HCEC 1CT (cell line): ENCODE measurements at regions not wholly inside any gene's neighbourhood (a gene's known extent, or its start where the extent isn't known, plus 50 kb on each side); places are given as distances from the start of the nearest gene placed in this dataset.
A peak's percentile ranks its signal among the peaks of the same experiment; 100 is the strongest.
"Not testable (repeated sequence)": the region's sequence is repeated elsewhere in the genome, so short reads cannot be mapped to it uniquely, and the experiment has no call there.

ENCODE experiments used
- DNase-seq: peaks from one replicate; pipeline ENCODE4 v3.0.0-alpha.2; 2017

DNA sequence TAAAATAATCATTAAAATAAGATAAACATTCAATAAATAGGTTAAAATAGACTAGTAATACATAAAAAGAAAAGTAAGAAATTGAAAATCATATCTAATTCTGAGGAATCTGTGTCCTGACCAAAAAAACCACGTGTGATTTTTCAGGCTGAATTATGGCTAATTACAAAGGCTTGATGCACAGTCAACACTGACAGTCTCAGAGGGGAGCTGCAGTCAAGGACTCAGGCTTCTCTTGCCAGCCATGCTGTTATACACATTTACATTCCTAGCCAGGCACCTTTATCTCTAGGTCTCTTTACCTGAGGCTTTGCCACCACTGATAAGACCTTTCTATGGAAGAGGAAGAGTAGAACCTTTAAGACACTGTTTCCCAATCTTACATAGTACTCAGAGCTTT, 1737.7 kb upstream of the PCDH10 start:
- no peak for DNase-seq

DNA sequence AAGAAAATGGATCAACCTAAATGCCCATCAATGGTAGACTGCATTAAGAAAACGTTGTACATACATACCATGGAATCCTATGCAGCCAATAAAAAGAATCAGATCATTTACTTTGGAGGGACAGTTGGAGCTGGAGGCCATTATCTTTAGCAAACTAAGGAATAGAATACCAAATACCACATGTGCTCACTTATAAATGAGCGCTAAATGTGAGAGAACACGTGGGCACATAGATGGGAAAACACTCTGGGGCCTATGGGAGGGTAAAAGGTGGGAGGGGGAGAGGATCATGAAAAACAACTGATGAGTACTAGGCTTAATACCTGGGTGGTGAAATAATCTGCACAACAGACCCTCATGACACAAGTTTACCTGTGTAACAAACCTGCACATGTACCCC, 1729.9 kb upstream of the PCDH10 start:
- no peak for DNase-seq

DNA sequence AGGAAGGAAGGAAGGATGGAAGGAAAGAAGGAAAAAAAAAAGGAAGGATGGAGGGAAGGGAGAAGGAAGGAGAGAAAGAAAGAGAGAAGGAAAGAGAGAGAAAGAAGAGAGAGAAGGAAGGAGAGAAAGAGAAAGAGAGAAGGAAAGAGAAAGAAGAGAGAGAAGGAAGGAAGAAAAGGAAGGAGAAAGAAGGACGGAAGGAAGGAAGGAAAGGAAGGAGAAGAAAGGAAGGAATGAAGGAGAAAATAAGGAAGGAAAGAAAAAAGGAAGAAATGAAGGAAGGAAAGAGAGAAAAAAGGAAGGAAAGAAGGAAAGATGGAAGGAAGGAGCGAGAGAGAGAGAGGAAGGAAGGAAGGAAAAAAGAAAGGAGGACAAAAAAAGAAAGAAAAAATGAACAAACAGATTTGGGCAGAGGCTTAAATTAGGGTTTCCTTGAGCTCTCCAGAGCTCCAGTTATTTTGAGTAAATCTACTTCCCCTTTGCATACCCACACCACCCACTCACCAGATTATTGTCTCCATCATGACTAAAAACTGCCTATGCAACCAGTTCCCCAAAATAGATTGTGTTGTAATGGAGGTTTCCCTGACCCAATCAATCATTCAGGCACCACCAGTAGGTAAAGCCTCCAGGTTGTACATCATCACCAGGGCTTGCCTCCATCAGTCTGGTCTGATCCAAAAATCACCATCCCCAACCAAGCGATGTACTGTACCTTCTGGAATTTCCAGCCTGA, 1722.9 kb upstream of the PCDH10 start:
- DNase-seq, result peak; percentile 5

DNA sequence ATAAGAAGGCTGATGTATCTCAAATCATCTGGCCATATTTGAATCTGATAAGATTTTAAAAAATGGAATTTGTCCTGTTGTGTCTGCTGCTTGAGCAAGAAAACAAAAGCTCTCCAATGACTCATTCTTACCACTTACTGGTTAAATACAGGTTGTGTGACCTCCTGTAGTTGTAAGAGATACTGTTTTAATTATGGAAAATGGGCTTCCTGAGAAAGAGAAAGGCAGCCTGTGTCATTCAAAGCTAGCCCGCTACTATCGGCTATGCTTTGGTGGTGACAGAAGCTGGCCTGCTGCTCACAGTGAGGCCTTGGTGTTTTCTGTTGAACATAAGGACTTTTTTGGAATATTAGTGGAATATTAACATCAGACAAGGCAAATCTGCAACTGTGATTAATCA, 1722.1 kb upstream of the PCDH10 start:
- no peak for DNase-seq

DNA sequence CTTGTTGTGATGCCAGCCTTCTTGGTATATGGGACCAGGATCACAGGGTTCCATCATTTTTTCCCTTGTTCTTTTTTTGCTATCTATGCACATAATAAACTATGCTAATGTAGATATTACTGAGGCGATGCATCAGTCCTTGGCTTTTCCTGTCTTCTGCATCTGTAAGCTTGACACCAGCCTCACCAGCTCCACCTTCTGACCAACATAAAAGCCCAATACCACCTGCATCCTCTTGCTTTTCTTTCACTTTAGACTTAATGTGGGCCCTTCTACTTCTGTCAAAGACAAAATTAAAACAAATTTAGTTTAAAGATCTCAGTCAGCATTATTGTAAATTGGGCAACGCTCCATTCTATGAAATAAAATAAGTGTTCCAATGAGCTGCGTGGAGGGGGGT, 1718.8 kb upstream of the PCDH10 start:
- peak; percentile 5 for DNase-seq

DNA sequence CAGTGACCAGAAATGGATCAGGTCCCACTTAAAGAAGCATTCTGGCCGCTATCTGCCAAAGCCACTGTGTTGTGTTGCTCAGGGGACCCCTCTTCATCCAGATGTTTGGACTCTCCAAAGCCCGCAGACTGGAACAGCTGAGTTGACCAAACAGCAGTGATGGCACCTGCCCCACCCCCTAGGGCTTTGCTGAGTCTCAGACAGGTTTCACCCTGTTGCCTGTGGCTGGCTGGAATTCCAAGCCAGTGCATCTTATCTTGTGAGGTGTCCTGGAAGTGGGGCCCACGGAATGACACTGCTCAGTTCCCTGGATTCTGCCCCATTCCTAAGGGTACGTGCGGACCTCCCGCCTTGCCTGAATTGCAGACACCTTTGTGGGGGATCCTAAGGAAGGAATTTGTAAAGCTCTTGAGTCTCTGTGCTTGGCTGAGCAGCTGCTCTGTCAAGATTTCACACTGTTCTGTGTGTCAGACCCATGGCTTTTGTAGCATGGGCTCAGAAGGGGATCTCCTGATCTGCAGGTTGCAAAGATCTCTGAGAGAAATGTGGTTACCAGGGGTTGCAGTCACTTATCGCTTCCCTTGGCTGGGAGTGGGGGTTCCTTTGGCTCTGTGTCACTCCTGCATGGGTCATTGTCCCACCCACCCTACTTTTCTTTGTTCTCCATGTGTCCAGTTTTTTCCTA, 1707.9 kb upstream of the PCDH10 start:
- DNase-seq, result no peak

DNA sequence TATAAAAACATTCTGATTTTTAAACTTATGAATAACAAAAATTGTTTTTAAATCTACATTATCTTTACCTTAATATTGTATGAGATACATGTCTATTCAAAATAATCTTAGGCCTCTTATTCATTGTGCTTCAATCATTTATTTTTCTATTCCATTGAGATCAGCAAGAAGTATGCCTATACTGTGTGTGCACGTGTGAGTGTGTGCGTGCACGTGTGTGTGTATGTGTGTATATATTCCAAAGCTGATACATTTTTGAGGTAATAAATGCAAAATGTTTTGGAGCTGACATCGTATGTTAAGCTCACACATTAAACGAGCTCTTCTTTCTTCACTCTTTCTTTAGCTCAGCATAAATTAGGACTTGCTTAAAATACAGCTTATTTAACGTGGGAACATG, 1701.2 kb upstream of the PCDH10 start:
- no peak for DNase-seq

DNA sequence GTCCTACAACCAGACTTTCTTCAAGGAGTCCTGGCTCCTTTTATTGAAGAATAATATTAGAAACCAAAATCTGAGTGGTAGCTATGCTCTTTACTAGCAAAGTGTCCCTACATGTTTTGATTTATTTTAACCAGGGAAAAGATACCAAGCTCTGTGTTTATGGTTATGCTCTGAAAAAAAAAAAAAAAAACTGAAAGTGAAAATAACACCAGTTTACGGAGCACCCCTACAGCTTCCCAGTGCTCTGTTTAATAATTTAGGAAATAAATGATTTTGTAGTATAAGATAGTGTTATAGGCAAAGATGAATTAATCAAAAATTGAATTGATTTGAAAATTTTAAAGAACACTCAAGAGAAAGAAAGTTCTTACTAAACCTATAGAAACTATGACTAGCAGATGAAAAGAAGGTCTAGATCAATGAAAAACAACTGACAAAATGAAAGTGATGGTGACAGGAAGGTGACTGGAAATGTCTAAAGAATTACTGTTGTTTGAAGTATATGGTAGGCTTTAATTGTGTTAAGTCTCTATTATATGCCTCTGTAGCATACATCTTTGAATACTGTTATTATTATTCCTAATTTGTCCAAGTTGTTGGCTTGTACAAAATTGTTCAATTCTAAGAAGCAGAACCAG, 1698.4 kb upstream of the PCDH10 start:
- DNase-seq, result no peak

DNA sequence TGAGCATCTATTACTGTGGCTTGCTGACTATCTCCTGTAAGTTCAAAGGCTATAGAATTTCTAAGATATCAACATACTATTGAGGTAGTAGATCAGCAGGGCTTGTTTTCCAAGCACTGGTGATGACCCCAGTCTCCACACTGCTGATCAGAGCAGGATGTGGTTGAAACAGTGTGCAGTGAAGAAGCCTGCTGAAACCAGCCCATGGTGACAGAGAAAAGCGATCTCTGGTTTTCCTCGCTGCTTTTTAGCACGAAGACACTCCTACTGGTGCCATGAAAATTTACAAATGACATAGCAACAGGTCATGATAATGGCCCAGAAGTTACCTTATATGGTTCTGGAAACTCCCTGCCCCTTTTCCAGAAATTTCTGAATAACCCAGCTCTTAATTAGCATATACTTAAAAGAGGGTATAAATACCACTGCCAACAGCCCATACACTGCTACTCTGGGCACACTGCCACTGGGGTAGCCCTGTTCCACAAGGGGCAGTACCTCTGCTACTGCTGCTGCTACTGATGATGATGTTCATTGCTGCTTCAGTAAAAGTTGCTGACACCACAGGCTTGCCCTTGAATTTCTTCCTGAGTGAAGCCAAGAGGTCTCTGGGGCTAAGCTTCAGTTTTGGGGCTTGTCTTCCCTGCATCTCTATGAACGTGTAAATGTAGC, 1689.5 kb upstream of the PCDH10 start:
- no peak for DNase-seq

DNA sequence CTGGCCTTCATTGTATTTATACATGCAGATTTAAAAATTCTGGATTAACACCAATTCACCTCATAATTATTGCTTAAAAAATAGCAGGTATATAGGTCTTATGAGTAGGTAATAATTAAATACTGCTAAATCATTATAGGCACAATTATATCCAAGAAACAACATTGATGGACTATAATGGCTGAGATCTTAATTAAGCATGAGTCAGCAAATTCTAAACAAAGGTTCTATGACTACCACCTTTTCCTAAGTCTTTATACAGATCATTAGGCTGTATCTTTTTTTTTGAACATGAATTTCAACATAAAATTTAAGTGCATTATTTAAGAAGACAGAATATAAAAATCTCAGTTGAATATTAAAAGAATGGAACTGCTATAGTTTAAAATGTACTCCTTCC, 1678.7 kb upstream of the PCDH10 start:
- DNase-seq, result no peak

DNA sequence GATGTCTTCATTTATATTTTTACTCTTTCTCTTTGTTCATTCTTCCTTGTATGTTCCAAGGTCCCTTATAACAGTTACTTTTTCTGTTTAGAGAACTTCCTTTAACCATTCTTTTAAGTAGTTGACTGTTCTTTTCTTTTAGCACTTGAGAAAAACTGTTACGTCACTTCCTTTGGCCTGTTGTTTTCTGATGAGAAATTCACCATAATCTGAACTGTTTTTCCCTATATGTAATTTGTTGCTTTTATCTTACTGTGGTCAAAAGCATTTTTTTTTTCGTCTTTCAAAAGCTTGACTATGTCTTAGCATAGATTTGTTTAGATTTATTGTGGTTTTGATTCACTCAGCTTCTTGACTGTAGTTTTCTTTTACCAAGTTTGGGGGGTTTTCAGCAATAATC, 1660.3 kb upstream of the PCDH10 start:
- no peak for DNase-seq

DNA sequence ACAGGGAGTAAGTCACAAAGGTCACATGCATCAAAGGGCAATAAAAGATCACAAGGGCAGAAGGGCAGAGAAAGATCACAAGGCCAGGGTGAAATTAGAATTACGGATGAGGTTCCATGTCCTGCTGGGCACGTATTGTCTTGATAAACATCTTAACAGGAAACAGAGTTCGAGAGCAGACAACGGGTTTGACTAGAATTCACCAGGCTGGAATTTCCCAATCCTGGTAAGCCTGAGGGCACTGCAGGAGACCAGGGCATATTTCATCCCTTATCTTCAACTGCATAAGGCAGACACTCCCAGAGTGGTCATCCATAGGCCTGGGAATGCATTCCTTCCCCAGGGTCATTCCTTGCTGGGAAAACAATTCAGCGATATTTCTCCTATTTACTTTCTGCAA, 1652.9 kb upstream of the PCDH10 start:
- not testable (repeated sequence) for DNase-seq

DNA sequence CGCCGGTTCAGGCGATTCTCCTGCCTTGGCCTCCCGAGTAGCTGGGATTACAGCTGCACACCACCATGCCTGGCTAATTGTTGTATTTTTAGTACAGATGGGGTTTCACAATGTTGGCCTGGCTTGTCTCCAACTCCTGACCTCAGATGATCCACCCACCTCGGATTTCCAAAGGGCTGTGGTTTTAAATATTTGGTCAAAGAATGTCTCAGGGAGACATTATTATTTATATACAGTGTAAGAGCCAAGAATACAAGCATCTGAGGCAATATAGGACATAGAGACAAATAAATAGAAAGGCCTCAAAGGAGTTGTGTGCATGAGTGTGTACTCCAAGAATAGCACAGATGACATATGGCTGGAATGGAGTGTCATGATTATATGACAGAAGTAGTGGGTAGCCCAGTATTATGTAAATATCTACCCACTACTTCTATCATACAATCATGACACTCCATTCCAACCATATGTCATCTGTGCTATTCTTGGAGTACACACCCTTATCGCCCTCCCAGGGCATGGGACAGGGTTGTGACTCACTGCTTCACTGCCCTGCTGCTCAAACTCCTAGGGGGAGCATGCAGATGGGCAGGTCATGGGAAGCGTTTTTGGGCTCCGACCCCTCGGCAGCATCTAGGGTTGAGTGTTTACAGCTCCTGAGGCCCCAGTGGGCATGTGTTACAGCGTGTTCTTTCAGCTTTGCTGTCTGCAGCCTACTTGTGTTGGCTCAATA, 1649.8 kb upstream of the PCDH10 start:
- DNase-seq, result peak; percentile 73

DNA sequence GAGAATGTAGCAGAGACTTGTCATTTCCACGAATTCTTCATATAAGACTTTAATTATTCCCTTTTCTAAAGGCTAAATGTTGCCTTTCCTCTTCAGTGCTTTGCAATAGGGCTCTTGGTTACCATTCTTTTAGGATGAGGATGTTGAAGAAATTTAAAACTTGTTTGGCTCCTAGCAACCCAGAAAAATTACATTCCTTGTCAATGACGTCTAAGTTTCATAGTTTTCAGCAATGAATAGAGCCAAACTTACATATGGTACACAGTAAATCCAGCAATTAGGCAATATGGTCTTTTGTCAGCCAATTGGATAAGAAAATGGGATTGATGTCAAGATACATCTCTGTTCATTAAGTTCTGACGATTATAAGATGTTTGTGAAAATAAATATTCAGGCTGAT, 1639.6 kb upstream of the PCDH10 start:
- DNase-seq, result peak; percentile 36

DNA sequence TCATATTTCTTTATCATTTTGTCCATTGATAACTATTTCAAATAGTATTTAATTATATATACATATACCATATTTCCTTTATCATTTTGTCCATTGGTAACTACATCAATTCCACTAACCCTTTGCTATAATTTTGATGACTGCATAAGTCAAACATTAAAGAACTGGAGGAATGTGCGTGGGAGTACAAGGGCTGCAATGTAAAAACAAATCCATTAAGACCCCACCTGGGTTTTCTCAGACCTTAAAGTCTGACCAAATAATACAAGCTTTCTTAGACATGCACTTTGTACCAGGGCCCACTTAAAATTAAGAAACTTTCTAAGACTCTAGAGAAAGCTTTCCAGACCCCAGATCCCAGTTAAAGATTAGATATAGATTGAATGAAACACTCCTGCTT, 1622.4 kb upstream of the PCDH10 start:
- DNase-seq, result no peak

DNA sequence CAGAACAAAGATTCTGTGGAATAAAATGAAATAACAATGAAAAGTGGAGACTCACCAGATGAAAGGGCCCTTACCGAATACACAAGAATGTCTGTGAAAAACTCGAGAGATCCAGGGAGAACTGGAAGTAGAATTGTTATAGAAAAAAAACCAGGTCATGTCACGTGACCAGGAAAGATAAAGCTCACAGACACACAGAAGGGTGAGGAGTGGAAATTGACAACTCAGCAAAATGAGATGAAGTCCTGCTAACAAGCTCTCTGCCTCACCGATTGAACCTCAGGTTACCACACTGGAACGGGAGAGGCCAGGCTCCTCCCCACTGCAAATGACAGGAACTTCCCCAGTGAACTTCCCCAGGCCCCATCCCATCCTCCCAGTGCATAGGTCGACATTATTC, 1618.0 kb upstream of the PCDH10 start:
- DNase-seq, result no peak

DNA sequence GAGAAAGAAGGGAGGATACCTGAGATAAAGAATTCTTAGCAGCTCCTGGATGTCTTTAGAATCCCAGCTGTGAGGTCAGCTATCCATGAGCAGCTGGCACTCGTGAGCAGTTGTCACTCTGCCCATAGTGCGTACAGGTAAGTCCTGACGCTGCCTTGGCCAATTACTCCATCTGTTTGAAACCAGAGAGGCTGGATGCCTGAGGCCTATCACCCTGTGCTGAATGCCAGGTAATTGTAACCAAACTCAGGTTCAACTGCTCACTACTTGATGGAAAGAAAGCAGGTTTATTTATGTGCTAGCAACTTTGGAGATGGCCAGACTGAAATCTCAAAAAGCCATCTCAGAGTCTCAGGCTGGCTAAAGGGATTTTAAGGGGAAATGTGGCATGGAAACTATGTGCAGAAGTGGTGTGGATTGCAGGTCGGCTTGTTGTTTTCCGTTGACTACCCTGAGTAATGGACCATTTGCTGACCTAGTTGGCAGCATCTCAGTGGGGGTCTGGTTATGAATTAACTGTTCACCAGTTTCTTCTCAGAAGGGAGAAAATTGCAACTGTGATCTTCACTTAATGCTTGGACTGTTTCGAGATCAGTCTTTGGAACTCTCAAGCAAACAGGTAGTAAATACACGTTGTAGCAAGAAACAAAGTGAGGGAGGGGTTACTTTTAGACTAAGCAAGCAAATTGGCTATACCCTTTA, 1614.0 kb upstream of the PCDH10 start:
- DNase-seq, result no peak

DNA sequence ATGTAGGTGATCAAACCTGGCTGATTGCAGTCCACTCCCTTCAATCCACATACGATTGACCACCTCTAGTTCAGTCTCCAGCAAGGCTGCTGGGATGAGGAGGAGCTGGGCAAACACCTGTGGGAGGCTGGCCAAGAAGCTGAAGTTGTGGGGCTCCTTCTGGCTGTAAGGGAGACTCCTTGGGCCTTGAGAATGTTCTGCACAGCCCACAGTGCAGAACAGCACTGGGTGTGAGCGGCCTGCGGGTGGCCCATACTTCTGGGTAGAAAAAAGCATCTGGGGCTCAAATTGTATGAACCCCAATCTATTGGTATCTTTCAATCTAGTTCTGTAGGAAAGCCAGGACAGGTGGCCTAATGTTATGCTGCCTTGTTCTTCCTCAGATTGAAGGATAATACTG, 1608.8 kb upstream of the PCDH10 start:
- no peak for DNase-seq

DNA sequence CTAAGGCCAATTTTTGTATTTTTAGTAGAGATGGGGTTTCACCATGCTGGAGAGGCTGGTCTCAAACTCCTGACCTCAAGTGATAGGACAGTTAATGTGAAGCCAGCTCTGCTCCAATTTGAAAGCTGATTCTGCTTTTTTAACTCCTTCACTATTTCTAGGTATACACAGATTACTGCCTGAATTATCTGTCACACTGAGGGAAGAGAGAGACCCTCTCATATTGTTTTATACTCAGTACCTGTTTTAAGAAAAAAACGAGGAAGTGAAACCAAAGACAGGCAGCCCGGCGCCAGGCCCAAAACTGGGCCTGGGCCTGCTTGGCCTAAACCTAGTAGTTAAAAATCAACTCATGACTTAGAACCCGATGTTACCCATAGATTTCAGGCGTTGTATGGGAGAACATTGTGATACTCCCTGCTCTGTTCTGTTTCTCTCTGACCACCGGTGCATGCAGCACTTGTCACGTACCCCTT, 1601.5 kb upstream of the PCDH10 start:
- DNase-seq, result no peak

DNA sequence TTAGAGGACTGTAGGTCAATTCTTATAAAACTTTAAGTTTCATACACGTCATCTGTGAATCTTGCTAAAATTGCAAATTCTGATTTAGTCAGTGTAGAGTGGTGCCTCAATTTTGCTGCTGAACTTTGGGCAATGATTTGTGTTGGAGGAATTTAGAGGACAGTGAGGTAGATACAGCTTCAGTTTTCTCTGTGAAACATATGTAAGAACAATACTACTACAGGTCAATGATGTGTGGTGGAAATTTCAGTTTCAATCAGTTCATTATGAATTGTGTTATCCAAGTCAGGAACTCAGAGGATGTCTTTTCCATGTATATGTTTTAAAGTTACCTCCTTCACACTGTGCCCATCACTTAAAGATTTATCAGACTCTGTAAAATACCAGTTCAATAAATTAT, 1597.8 kb upstream of the PCDH10 start:
- no peak for DNase-seq

DNA sequence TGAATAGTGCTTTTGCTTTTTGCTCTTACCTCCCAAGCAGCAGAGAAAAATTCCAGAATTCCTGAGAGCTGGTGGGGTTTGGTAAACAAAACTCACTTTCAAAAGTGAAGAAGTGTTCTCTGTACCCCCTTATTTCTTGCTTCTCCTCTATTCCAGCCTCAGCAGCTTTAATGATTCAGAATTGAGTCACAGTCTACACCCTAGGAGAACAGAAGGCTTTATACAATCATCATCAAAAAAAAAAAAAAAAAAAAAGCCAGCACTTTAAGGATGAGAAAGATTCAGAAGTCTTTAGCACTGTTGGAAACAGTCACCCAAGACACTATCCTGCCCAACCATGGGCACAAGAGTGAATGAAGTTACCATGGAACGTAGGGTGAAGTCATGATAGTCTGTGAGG, 1583.1 kb upstream of the PCDH10 start:
- DNase-seq, result peak; percentile 47

DNA sequence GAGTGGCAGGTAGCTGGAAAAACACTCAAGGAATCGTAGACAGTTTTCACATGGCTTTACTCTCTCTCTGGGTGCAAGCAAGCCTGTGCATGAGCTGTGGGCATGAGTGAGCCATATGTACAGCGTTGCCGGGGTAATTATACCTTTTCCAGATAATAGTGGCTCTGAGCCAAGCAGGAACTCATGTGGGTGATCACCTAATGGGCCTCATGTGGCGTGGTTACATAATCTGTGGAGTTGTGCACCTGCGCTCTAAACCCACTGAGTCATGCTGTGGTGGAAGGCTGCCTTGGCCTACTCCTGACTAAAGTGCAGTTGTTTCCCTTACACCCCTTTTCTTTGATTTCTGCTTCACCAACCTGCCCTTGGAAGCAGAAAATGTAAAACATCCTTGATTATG, 1564.5 kb upstream of the PCDH10 start:
- no peak for DNase-seq
